Suprapubic skin (tissue), 3 donors: ENCODE measurements at regions not wholly inside any gene's neighbourhood (a gene's known extent, or its start where the extent isn't known, plus 50 kb on each side); places are given as distances from the start of the nearest gene placed in this dataset.

Experiments
- EP300 ChIP-seq: sonication (generic); formaldehyde crosslinking; IDR thresholded peaks from one replicate; pipeline ENCODE4 v1.6.1; 2017; ENCODE audit warnings: antibody characterized with exemption
- TF ChIP-seq, protein P1 (sequence below), 2 donors: fragments of 200-600 bp in 1 of 2; fragments of 450-650 bp in 1 of 2; sonication (generic) in 1 of 2; IDR thresholded peaks; one replicate each; pipeline ENCODE4 v1.5.1; 2016 to 2019; ENCODE audit warnings: antibody characterized with exemption in 2 of 2, mild to moderate bottlenecking in 1 of 2, moderate library complexity in 1 of 2

GRCh38 chr16:6558126-6558525, 774.5 kb upstream of the RBFOX1 start:
- TF ChIP-seq EP300: no peak
- TF ChIP-seq, protein P1, sequence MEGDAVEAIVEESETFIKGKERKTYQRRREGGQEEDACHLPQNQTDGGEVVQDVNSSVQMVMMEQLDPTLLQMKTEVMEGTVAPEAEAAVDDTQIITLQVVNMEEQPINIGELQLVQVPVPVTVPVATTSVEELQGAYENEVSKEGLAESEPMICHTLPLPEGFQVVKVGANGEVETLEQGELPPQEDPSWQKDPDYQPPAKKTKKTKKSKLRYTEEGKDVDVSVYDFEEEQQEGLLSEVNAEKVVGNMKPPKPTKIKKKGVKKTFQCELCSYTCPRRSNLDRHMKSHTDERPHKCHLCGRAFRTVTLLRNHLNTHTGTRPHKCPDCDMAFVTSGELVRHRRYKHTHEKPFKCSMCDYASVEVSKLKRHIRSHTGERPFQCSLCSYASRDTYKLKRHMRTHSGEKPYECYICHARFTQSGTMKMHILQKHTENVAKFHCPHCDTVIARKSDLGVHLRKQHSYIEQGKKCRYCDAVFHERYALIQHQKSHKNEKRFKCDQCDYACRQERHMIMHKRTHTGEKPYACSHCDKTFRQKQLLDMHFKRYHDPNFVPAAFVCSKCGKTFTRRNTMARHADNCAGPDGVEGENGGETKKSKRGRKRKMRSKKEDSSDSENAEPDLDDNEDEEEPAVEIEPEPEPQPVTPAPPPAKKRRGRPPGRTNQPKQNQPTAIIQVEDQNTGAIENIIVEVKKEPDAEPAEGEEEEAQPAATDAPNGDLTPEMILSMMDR (IDR thresholded peaks at IDR 0.05): no peak
